ENCODE measurements at regions not wholly inside any gene's neighbourhood (a gene's known extent, or its start where the extent isn't known, plus 50 kb on each side); places are given as distances from the start of the nearest gene placed in this dataset.
A peak's percentile ranks its signal among the peaks of the same experiment; 100 is the strongest.

DNA sequence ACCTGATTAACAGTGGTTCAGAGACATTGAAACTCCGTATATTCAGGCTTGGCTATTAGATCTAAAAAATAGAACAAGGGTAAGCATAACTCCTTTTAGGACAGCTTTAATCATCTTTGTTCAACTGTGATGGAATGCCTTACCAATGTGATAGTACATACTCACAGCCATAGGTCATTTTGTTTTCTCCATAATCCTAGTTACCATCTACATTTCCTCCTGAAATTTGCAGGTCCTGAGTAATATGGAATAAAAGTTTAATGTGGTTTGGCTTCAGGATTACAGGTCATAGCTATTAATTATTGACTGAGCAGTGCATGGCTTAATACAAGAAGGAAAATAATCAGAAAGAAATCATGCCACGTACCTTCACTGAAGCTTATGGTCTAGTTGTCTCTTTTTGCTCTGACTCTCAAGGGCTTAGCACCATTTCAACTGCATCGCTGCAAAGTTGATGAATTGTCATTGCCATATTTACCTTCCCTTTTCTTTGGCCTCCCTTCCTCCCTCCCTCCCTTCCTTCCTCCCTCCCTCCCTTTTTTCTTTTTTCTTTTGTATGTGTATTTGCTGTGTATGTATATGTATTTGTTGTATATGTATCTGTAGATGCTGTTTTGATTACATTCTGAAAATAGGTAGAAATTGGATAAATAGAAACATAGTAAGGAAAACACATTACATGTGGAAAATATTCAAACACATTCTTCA lies 250.9 kb upstream of the ZNF608 start:
- H3K9me3 ChIP-seq: no peaks in the 10 kb centered on the region
- DNase-seq (ENCODE audit: low read depth in 1 of 2, low spot score in 1 of 2) (no peak), FAIRE-seq (no peak), ATAC-seq (peak in 1 of 2 experiments; percentile 68; a peak in 3 of 6 replicates)
- ChIA-PET POLR2A (no interaction called here), CTCF (no interaction called here)
- no peak for TF ChIP-seq MAFK (IDR thresholded peaks at IDR 0.05; ENCODE audit: partially characterized antibody)
- TF ChIP-seq ELK1 (IDR thresholded peaks at IDR 0.05; ENCODE audit: low read depth, low read length): no peak
- TF ChIP-seq HES2 (IDR thresholded peaks at IDR 0.05): no peak
- no peak for TF ChIP-seq EP300 (IDR thresholded peaks at IDR 0.05)
- TF ChIP-seq HOXB13 (CRISPR knock-in tag; IDR thresholded peaks at IDR 0.05; ENCODE audit: low read depth): no peak
- no peak for TF ChIP-seq NFE2L2 (conservative IDR thresholded peaks at IDR 0.05; ENCODE audit: low read length)
- TF ChIP-seq, protein P1, sequence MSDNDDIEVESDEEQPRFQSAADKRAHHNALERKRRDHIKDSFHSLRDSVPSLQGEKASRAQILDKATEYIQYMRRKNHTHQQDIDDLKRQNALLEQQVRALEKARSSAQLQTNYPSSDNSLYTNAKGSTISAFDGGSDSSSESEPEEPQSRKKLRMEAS (IDR thresholded peaks at IDR 0.05): no peak
- H3K4me3 ChIP-seq: no peak overlapping the region
- peak overlapping the region; percentile 37 for H3K4me2 ChIP-seq
- peaks cover 32% of the 10 kb centered on the region for H3K4me1 ChIP-seq
- H3K27ac ChIP-seq: peak overlapping the region; percentile 65 to 68
- 56% methylated on average over 3 of the region's 3 CpGs for WGBS (ENCODE audit: missing lambda C conversion rate)

DNA sequence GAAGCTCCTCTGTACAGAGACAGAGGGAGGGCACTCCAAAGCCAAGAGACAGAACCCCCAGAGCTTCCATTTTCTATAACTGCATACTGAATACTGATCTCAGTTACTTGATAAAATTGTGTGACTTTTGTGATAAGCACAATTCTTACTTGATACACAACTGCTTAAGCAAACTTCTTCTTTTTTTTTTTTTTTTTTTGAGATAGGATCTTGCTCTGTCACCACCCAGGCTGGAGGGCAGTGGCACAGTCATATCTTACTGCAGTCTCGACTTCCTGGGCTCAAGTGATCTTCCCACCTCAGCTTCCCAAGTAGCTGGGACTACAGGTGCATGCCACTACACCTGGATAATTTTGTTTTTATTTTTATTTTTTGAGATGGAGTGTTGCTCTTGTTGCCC lies 252.1 kb upstream of the ZNF608 start:
- H3K4me2 ChIP-seq: no peak overlapping the region
- POLR2A ChIA-PET: no interaction called here
- H3K4me1 ChIP-seq: peaks cover 32% of the 10 kb centered on the region
- WGBS (ENCODE audit: missing lambda C conversion rate): 50% methylated on average over 1 of the region's 1 CpG
- H3K27ac ChIP-seq: no peak overlapping the region
- TF ChIP-seq NR3C1 (IDR thresholded peaks at IDR 0.05): no peak
- no peak for TF ChIP-seq CHD4 (IDR thresholded peaks at IDR 0.05; ENCODE audit: borderline replicate concordance)
- no peak for TF ChIP-seq MAFK (IDR thresholded peaks at IDR 0.05; ENCODE audit: partially characterized antibody)
- no peak for TF ChIP-seq ELK1 (IDR thresholded peaks at IDR 0.05; ENCODE audit: low read depth, low read length)
- no peak for TF ChIP-seq SREBF2 (IDR thresholded peaks at IDR 0.05)
- no peak for TF ChIP-seq EHF (CRISPR knock-in tag; IDR thresholded peaks at IDR 0.05)
- TF ChIP-seq PHF8 (IDR thresholded peaks at IDR 0.05; ENCODE audit: borderline replicate concordance, low read depth): no peak
- no peak for TF ChIP-seq NPAS2 (CRISPR knock-in tag; IDR thresholded peaks at IDR 0.05; ENCODE audit: borderline replicate concordance)
- no peak for TF ChIP-seq RNF2 (IDR thresholded peaks at IDR 0.05; ENCODE audit: borderline replicate concordance, low read depth)
- TF ChIP-seq MYC (IDR thresholded peaks at IDR 0.05; ENCODE audit: borderline replicate concordance, low read length): no peak
- TF ChIP-seq, protein P2, sequence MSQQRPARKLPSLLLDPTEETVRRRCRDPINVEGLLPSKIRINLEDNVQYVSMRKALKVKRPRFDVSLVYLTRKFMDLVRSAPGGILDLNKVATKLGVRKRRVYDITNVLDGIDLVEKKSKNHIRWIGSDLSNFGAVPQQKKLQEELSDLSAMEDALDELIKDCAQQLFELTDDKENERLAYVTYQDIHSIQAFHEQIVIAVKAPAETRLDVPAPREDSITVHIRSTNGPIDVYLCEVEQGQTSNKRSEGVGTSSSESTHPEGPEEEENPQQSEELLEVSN (IDR thresholded peaks at IDR 0.05; ENCODE audit: borderline replicate concordance, low read depth): no peak
- TF ChIP-seq RCOR1 (IDR thresholded peaks at IDR 0.05; ENCODE audit: low read depth, low read length): no peak
- no peak for TF ChIP-seq ZSCAN20 (CRISPR knock-in tag; IDR thresholded peaks at IDR 0.05)
- peaks cover 4% of the 10 kb centered on the region; the same call in 1 of the 3 replicates for H3K9me3 ChIP-seq
- FAIRE-seq: no peak
- no peak for ATAC-seq
- CTCF ChIA-PET: interaction anchor here (0.6 kb wide), 1 partner anchor 118 kb away, joined by 4 read pairs; no protein-coding TSS in a partner anchor
- no peak for DNase-seq (ENCODE audit: low read depth in 1 of 2, low spot score in 1 of 2)
- H3K4me3 ChIP-seq: no peak overlapping the region
